ENCODE measurements at regions not wholly inside any gene's neighbourhood (a gene's known extent, or its start where the extent isn't known, plus 50 kb on each side); places are given as distances from the start of the nearest gene placed in this dataset.

DNA sequence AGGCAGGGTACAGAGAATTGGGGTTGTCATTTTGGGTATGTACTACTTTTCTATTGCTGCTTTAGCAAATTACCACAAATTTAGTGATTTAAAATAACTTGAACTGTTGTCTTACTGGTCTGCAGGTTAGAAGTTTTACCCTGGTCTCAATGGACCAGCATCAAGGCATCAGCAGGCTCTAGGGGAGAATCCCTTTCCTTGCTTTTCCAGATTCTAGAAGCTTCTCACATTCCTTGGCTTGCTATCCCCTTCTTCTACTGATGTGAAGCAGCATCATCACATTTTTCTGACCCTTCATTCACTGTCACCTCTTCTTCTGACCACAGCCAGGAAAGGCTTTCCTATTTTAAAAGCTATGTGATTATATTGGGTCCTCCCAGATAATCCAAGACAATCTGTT lies 237.8 kb upstream of the RBMS1 start:
- Mint-ChIP-seq H3K4me1 (peaks cover 1% of the 10 kb centered on the region), H3K9me3 (peaks cover 0 to 6% (median 2%) of the 10 kb centered on the region in 7 donors), H3K4me3 (no peak overlapping the region), H3K27ac (no peak overlapping the region), H3K27me3 (ENCODE audit: low read depth in 3 of 3) (peaks cover 0 to 4% (median 0%) of the 10 kb centered on the region in 3 donors), H3K36me3 (peaks cover 0 to 2% of the 10 kb centered on the region in 2 donors)
- no peaks in the 10 kb centered on the region for H4K20me1 ChIP-seq (ENCODE audit: insufficient read depth, low read length)
- H3K9ac ChIP-seq (ENCODE audit: insufficient read depth, low read length, poor library complexity, severe bottlenecking) = no peak overlapping the region
- DNase-seq = no peak
- no peak overlapping the region for H3K27ac ChIP-seq (ENCODE audit: low read depth in 1 of 2, low read length in 2 of 2)
- H3K79me2 ChIP-seq (ENCODE audit: insufficient read depth, low read length) = no peaks in the 10 kb centered on the region
- no peak overlapping the region for H2AFZ ChIP-seq (ENCODE audit: insufficient read depth, low read depth, low read length, poor library complexity, severe bottlenecking)
- H3K27me3 ChIP-seq (ENCODE audit: control insufficient read depth in 2 of 2, insufficient read depth in 2 of 2, low read length in 2 of 2) = no peaks in the 10 kb centered on the region
- H3K4me1 ChIP-seq (ENCODE audit: control insufficient read depth in 1 of 2, insufficient read depth in 2 of 2, low read length in 2 of 2) = no peaks in the 10 kb centered on the region
- no peak overlapping the region for H3K4me2 ChIP-seq (replicated peaks; ENCODE audit: extremely low read depth, low read length, poor library complexity, severe bottlenecking)
- H3K4me3 ChIP-seq (replicated peaks in 1 of 3; ENCODE audit: low read depth in 2 of 3, low read length in 3 of 3) = no peak overlapping the region
- no peaks in the 10 kb centered on the region for H3K36me3 ChIP-seq (replicated peaks in 1 of 2; ENCODE audit: control insufficient read depth in 1 of 2, insufficient read depth in 2 of 2, low read length in 2 of 2)
- TF ChIP-seq, protein P1, sequence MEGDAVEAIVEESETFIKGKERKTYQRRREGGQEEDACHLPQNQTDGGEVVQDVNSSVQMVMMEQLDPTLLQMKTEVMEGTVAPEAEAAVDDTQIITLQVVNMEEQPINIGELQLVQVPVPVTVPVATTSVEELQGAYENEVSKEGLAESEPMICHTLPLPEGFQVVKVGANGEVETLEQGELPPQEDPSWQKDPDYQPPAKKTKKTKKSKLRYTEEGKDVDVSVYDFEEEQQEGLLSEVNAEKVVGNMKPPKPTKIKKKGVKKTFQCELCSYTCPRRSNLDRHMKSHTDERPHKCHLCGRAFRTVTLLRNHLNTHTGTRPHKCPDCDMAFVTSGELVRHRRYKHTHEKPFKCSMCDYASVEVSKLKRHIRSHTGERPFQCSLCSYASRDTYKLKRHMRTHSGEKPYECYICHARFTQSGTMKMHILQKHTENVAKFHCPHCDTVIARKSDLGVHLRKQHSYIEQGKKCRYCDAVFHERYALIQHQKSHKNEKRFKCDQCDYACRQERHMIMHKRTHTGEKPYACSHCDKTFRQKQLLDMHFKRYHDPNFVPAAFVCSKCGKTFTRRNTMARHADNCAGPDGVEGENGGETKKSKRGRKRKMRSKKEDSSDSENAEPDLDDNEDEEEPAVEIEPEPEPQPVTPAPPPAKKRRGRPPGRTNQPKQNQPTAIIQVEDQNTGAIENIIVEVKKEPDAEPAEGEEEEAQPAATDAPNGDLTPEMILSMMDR (IDR thresholded peaks at IDR 0.05) = no peak
- H3K9me3 ChIP-seq (replicated peaks in 1 of 2; ENCODE audit: control insufficient read depth in 1 of 2, insufficient read depth in 1 of 2, low read length in 2 of 2) = no peaks in the 10 kb centered on the region
- intact Hi-C loops (cut with micrococcal nuclease) = no loop called here

DNA sequence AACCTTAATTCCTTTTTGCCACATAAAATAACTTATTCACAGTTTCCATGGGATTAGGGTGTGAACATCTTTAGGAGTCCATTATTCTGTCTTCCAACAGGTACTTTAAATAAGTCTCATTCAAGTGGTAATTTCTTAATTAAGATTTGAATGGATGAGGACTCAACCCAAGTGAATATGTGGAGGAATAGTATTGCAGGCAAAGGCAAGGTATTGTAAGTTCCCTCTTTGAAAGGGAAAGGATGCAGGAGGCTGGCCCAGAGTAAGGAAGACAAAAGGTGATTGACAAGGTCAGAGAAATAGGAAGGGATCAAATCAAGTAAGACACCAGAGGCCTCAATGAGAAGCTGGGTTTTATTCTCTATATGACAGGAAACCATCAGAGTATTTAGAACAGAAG lies 238.2 kb upstream of the RBMS1 start:
- intact Hi-C loops (cut with micrococcal nuclease) = no loop called here
- no peak overlapping the region for H3K4me2 ChIP-seq (replicated peaks; ENCODE audit: extremely low read depth, low read length, poor library complexity, severe bottlenecking)
- H3K79me2 ChIP-seq (ENCODE audit: insufficient read depth, low read length) = no peaks in the 10 kb centered on the region
- H4K20me1 ChIP-seq (ENCODE audit: insufficient read depth, low read length) = no peaks in the 10 kb centered on the region
- no peaks in the 10 kb centered on the region for H3K27me3 ChIP-seq (ENCODE audit: control insufficient read depth in 2 of 2, insufficient read depth in 2 of 2, low read length in 2 of 2)
- Mint-ChIP-seq H3K4me3 (no peak overlapping the region), H3K36me3 (peaks cover 0 to 2% of the 10 kb centered on the region in 2 donors), H3K27ac (peak overlapping the region in 1 of 7 donors; percentile 5), H3K9me3 (peaks cover 0 to 6% (median 0%) of the 10 kb centered on the region in 7 donors), H3K27me3 (ENCODE audit: low read depth in 3 of 3) (peaks cover 0 to 4% (median 0%) of the 10 kb centered on the region in 3 donors), H3K4me1 (peaks cover 2% of the 10 kb centered on the region)
- no peak overlapping the region for H2AFZ ChIP-seq (ENCODE audit: insufficient read depth, low read depth, low read length, poor library complexity, severe bottlenecking)
- no peaks in the 10 kb centered on the region for H3K36me3 ChIP-seq (replicated peaks in 1 of 2; ENCODE audit: control insufficient read depth in 1 of 2, insufficient read depth in 2 of 2, low read length in 2 of 2)
- DNase-seq = no peak
- H3K4me1 ChIP-seq (ENCODE audit: control insufficient read depth in 1 of 2, insufficient read depth in 2 of 2, low read length in 2 of 2) = no peaks in the 10 kb centered on the region
- no peak overlapping the region for H3K27ac ChIP-seq (ENCODE audit: low read depth in 1 of 2, low read length in 2 of 2)
- TF ChIP-seq, protein P1 (IDR thresholded peaks at IDR 0.05) = no peak
- no peaks in the 10 kb centered on the region for H3K9me3 ChIP-seq (replicated peaks in 1 of 2; ENCODE audit: control insufficient read depth in 1 of 2, insufficient read depth in 1 of 2, low read length in 2 of 2)
- no peak overlapping the region for H3K4me3 ChIP-seq (replicated peaks in 1 of 3; ENCODE audit: low read depth in 2 of 3, low read length in 3 of 3)
- no peak overlapping the region for H3K9ac ChIP-seq (ENCODE audit: insufficient read depth, low read length, poor library complexity, severe bottlenecking)

All from CD14-positive monocyte (primary cell).